DMS153 treated with DMSO at 0.1 percent for 48 hours (cell line): ENCODE measurements at regions not wholly inside any gene's neighbourhood (a gene's known extent, or its start where the extent isn't known, plus 50 kb on each side); places are given as distances from the start of the nearest gene placed in this dataset.

ENCODE experiments used
- DNase-seq: peaks from one replicate; lab custom pipeline; 2025; ENCODE audit not compliant: unreplicated experiment; lab: John Stamatoyannopoulos, UW

DNA sequence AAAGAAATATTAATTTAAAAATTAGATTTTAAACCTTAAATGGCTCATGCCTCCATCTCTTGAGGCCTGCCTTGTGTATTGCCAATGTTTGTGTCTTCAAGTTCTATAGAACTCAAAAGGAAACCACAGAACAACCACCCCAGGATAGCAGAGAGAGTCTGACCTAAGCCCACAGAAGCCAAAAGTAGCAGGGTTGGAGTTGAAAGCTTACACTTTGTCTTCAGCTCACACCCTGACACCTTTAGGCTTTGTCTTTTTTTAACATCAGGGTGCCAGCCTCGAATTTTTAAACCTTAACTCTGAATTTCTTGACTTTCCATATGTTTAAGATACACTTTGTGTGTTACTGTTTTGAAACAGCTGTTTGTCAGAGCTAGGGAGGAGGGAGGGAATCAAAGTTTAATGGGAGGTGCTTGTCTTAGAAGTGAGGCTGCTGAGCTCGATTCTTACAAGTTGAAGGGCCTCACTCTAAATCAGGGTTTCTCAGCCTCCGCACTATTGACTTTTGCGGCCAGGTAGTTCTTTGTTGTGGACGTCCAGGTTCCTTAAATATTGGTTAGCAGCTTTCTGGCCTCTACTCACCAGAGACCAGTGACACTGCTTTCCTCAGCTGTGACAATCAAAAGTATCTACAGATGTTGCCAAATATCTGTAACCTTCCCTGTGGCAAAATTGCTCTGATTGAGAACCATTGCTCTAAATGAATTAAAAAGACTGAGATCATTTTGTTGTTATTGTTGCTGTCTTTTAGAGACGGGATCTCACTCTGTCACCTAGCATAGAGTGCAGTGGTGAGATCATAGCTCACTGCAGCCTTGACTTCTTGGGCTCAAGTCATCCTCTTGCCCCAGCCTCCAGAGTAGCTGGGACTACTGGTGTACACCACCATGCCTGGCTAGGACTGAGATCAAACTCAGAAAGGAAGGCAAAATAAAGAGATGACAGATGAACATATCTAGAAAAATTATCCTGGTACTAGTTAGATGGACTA is 139.2 kb upstream of the EOMES start:
- DNase-seq = no peak

DNA sequence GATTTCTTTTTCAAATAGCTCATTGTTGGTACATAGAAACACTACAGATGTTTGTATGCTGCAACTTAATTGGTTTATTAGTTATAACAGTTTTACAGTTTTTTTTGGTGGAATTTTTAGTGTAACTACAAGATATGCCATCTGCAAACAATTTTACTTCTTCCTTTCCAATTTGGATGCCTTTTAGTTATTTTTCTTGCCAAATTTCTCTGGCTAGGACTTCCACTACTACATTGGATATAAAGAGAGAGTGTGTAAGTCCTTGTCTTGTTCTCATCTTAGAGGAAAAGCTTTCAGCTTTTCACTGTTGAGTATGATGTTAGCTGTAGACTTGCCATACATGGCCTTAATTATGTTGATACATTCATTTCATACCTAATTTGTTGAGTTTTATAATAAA is 143.6 kb upstream of the EOMES start:
- DNase-seq = no peak

DNA sequence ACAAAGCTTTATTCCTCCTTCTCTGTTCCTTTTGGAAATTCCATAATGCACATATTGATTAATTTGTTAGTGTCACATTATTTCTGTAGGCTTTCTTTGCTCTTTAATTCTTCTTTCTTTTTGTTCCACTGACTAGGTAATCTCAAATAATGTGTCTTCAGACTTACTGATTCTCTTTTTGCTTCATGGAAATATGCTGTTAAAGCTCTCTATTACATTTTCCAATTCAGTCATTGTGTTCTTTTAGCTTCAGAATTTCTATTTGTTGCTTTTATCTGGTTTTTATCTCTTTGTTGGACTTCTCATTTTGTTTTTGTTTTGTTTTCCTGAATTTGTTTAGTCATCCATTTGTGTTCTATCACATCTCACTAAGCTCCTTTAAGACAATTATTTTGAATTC is 147.0 kb upstream of the EOMES start:
- no peak for DNase-seq

DNA sequence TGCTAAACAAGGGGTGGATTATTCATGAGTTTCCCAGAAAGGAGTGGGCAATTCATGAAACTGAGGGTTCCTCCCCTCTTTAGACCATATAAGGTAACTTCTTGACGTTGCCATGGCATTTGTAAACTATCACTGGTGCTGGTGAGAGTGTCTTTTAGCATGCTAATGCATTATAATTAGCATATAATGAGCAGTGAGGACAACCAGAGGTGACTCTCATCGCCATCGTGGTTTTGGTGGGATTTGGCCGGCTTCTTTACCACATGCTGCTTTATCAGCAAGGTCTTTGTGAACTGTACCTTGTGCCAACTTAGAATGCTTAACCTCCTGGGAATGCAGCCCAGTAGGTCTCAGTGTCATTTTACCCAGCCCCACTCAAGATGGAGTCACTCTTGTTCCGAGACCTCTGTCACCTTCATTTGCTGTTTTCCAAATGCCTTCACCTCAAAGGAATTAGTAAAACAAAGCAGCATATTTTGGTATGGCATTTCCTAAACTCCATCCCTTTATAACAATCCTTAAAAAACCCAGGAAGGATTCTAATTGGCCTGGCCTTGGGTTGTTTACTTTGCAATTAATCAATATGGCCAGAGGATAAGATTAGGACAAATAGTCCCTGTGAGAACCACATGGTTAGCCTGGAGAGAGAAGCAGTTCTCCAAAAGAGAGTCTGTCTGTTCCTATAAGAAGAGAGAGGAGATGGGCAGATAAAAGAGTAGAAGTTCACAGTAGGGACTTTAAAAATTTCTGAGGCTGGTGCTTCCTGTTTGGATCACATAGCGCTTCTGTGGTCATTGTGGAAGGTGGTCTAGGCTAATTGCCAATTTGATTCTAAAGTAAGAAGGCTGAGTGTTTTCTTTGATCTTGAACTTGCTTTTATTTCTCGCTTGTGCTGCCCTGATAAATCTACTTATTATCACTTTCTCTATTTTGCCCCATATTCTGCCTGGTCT is 155.2 kb upstream of the EOMES start:
- DNase-seq = no peak

DNA sequence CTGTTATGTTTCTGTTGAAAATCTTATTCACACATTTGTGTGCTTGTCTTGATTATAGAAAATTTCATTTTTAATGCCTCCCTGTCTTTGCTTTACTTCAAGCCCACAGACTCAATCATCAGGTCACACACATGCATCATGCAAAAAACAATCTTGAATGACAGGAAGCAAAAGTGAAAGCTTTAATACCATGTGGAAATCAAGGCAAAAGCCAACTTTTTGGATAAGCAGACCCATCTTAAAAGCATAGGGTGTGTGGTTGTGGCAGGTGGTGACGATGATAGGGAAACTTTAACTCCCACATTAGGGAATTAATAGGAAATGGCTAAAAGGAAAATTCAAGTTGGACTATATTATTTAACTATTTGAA is 155.9 kb upstream of the EOMES start:
- DNase-seq = no peak

DNA sequence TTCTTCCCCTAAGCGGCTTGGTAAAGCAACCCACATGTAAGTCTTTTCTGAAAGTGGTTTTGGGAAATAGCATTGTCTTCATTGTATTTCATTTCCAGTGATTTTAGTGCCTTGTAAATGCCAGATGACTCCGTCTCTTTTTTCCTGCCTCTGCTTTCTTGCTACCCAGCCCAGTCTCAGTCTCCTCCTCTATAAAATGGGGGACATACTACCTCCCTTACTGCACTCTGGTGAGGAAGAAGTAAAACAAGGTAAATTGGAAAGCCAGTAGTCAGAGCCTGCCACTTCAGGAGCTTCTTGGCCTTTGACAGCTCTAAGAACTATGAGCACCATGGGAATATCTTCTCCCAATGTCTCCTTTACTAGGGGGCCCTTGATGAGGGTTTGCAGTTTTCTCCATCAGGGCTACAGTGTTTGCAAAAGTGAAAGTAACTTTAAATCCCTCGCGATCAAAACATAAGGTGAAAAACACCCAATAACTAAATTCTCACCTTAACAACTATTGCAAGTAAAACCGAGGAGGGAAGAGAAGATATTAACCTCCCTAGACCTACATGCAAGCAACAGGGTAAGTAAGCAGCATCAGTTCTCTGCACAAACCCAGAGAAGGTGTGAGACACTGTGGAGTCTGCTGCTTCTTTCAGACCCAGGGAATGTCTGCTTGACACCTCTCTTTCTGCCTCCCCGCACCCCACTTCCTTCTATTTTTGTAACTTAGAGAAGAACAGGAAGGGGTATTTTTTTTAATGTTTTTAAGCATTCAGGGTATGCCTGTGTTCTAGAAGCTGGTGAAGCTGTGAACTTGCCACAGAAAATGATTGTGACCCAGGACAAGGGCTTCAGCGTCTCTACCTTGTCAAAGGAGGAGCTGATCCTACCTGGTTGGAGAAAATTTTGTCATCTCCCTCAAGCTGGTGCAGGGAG is 159.1 kb upstream of the EOMES start:
- DNase-seq = no peak

DNA sequence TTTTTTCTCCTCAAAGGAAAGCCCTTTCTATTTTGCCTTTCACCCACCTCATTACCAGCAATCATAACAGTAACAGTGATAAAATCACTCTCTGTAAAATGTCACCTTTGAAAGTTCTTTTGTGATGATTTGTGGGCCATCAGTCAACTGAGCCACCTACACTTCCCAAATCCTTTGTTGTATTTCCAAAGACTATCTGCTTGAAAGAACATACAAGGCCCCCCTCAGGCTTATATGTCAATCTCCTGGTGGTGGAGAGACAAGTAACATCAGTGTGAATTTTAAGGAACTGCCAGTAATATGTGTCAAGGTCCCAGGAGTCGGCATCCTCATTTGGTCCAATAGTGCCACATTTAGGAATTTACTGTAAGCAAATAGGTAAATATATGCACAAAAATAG is 161.1 kb upstream of the EOMES start:
- DNase-seq = no peak

DNA sequence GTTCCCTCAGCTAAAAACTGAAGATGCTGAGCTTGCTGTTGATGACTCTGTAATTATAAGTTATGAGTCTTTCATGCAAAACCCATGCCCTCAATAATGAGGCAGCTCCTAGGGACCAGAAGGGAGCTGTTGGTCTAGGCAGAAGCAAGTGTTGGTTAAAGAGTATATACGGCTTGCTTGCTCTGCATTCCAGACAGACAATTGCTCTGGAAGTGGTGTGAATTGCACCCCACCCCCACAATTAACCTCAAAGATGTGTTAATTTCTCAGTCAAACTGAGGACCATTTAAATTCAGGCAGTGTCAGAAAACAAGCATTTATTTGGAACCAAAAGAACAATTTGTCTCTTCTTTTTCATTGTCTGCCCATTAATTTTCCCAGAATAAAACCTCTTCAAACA is 163.5 kb upstream of the EOMES start:
- no peak for DNase-seq

DNA sequence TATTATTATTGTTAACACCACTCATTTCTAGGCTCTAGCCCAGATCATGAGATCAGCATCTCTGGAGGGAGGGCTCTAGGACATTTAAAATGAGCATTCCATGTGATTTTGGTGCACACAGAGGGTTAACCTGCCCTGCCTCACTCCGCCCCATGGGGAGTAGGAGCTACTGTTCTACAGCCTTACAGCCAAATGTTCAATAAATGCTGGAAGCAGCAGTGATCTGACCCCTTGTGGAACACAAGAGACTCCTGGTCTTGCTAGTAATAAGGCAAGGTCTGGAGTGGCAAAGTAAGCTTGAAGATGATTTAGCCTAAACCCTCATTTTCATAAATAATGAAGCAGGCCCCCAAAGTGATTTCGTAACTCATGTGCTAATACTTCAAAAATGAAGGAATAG is 166.4 kb upstream of the EOMES start:
- no peak for DNase-seq

DNA sequence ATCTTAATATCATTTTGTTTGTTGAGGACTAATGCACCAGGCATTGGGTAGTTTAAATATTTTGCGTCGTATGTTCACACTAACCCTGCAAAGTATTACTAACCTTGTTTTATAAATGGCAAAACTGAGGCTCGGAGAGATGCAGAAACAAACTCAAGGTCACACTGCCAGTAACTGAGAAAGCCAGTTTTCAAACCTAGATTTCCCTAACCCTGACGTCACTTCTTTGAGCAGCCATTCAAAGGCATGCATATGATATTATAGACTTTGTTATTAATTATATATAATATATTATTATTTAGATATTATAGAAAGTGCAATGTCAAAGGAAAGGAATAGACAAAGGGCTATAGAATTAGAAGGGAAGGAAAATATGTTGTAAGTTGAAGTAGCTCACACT is 167.6 kb upstream of the EOMES start:
- no peak for DNase-seq

DNA sequence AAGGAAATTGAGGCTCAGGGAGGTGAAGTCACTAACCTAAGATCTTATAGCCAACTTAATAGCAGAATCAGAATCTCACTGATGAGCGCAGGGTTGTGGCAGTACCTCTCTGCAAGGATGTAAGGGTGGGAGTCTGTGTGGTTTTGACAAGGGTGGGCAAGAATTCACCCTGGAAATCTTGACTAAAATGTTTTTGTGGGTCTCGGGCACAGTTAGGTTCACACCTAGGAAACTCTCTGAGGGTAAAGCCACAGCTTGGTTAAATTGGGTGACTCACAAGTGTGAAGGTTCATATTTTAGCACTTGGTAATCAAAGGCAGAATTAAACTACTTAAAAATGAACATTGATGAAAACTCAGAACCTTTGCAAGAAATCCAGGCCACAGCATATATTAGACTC is 178.2 kb upstream of the EOMES start:
- no peak for DNase-seq

DNA sequence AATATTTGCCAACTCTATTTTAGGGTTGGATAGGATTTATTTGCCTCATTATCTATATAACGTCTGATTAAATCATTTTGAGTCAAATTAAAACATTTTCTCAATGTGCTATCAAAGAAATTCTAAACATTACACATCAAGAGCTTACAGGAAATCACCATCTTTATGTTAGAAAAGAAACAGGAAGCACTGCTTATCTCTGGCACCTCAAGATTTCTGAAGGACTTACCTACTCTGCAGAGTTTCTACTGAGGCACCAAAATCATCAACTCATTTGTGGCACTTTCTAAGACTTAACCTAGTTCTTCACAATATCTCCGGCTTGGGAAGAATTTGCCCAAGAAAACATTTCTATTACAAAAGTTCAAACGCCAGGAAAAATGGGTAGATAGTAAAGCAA is 181.3 kb upstream of the EOMES start:
- DNase-seq = no peak

DNA sequence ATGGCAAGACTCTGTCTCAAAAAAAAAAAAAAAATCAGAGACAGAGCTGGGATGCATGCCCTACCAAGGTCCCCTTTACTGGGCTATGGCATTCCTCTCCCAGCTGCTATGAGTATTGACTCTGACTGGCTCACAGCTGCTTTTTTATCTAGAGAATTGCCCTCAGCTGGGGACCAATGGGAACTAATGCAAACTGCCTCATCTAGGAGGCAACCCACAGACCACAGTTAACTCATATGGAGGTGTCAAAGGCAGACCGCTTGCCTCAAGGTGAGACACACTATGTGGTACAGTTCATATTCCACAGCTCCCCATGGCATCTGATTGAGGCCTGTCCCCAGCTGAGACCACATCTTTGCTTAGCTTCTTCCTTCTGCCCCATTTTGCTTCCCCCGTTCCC is 183.5 kb upstream of the EOMES start:
- no peak for DNase-seq

DNA sequence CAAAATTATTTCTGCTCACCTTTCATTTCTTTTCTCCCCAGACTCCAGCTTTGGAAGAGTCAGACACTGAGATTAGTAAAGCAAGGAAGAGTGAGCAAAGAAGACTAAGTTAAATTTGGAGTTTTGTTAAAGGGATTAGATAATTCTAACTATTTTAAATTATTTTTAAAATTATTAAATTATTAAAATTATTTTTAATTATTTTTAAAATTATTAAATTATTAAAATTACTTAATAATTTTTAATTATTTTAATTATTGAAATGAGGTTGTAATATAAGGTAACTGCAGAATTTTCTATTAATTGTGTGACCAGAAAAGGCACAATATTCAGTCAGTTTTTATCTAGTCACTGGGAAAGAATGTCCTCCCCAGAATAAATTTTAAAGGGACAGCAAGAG is 185.0 kb upstream of the EOMES start:
- no peak for DNase-seq

DNA sequence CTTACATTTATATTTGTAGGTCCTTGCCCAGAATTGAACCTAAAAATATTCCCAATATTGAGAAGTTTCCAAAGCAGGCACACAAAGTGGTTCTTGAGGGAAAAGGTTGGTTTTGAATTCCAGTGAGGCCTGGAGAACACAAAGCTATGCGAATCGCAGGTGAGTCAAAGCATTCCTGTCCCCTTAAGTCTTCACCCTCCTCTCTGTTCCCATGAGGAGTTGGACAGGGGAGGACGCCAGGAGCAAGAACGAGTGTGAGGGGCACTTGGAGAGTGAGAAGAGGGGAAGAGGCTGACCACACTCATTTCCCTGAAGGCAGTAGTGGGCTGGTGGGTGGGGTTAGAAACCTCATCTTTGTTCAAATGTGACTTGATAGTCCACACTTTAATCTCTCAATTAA is 185.8 kb upstream of the EOMES start:
- no peak for DNase-seq

DNA sequence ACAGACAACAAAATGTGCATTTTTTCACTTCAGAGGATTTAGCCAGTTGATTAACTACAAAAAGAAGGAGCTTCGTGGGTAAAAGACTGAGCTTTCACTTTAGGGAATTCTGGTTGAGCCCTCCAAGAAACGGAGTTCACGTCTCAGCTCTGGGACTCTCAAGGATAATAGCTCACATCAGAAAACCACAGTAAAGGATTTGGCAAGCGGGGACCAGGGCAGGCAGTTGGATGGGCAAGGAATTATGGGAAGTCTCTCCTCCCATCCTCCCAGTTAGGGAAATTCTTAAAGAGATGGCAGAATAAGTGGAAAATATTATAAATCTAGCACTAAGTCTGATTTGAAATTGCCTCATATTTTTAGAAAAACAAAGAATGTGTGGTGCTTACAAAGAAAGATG is 188.3 kb upstream of the EOMES start:
- DNase-seq = no peak

DNA sequence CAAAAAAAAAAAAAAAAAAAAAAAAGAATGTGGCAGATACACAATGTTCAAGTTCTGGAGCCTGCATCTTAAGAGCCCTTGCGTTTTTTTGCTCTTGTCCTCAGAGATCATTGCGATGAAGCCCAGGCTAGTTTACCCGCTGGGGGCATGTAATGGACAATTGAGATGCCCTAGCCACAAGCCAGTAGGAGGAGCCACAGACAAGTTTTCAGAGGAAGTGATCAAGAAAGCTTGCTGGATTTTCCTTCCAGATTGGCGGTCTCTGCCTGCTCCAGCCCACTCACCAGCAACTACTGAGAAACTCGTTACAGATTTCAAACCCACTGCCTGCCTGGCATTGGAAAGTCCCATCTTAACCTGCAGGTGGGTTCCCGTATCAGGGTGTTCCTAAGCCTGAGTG is 192.1 kb upstream of the EOMES start:
- DNase-seq = no peak

DNA sequence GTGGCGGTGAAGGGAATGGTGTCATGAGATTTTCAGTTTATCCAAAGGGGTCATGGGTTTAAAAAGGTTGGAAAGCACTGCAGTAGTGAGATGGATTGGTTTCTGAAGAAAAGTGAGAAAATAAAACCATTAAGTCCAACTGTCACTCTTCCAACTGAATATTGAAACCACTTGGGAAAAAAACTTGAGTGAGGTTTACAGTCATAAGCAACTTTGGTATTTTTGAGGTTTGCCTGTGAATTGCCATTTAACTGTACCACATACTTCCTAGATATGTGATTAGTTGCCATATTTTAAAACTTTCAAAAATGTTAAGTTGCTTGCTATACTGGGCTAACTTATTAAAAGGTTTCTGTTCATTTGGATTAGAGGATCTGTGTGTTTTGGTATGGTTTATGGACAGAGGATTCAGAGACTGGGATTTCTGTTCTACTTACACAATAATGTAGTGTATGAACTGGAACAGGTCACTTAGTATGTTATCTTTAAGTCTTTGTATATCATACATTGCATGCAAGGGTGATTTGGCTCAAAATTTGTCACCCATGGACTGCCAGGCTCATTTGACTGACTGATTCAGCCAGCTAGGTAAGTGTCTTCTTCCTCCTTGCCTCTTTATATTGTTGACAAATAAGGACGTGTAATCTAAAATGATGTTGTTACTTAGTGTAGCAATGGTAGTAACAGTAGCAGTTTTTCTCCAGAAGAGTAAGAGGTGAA is 201.4 kb upstream of the EOMES start:
- no peak for DNase-seq

DNA sequence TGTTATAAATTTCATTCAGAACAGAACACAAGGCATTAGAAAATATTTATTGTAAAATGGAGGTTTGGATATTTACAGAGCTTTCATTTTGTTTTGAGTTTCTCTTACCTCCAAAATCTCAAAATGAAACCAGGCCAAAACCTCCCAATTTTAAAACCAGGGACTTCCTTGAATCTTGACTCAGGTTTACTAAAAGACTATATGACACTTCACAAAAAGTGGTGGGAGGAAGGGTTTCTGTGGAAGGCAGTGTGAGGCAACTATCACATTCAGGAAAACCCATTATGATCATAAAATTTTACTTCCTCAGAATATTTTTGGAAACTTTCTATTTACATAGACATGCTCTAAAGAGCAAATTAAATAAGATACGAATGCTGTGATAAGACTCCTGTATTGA is 205.8 kb upstream of the EOMES start:
- no peak for DNase-seq

DNA sequence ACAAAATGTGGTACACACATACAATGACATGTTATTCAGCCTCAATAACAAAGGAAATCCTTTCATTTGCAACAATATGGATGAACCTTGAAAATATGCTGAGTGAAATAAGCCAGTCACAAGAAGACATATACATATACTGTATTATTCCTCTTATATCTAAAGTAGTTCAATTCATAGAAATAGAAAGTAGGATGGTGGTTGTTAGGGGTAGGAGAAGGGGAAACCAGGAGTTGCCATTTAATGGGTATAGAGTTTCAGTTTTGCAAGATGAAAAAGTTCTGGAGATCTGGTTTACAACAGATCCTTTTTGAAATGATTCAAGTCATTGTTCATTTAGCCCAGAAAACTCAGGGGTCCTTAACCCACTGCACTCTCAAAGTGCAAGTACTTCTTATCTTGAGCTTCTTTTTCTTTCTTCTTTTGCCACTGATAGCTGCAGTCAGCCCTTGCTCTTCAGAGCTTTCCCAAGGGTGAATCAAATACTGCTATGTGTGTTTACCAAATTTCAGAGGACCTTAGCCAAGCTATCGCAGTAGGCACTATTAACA is 208.0 kb upstream of the EOMES start:
- no peak for DNase-seq
